ENCODE measurements at regions not wholly inside any gene's neighbourhood (a gene's known extent, or its start where the extent isn't known, plus 50 kb on each side); places are given as distances from the start of the nearest gene placed in this dataset.

- TF ChIP-seq SUZ12 (IDR thresholded peaks at IDR 0.05; ENCODE audit: extremely low read depth, insufficient read depth, insufficient read length) (no peak), YY1 (IDR thresholded peaks at IDR 0.05; ENCODE audit: insufficient read depth, insufficient read length) (no peak)
Observed at GRCh38 chrX:113580486-113580885, 739.9 kb upstream of the AMOT start.
